ENCODE measurements at regions not wholly inside any gene's neighbourhood (a gene's known extent, or its start where the extent isn't known, plus 50 kb on each side); places are given as distances from the start of the nearest gene placed in this dataset.

- TF ChIP-seq RFX5 (IDR thresholded peaks at IDR 0.05): no peak
- TF ChIP-seq RNF2 (IDR thresholded peaks at IDR 0.05; ENCODE audit: borderline replicate concordance, low read depth): no peak
- TF ChIP-seq, protein P1, sequence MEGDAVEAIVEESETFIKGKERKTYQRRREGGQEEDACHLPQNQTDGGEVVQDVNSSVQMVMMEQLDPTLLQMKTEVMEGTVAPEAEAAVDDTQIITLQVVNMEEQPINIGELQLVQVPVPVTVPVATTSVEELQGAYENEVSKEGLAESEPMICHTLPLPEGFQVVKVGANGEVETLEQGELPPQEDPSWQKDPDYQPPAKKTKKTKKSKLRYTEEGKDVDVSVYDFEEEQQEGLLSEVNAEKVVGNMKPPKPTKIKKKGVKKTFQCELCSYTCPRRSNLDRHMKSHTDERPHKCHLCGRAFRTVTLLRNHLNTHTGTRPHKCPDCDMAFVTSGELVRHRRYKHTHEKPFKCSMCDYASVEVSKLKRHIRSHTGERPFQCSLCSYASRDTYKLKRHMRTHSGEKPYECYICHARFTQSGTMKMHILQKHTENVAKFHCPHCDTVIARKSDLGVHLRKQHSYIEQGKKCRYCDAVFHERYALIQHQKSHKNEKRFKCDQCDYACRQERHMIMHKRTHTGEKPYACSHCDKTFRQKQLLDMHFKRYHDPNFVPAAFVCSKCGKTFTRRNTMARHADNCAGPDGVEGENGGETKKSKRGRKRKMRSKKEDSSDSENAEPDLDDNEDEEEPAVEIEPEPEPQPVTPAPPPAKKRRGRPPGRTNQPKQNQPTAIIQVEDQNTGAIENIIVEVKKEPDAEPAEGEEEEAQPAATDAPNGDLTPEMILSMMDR (IDR thresholded peaks at IDR 0.05): no peak
- TF ChIP-seq MAFK (IDR thresholded peaks at IDR 0.05; ENCODE audit: partially characterized antibody): peak; percentile 97
- no peak for TF ChIP-seq EP300 (IDR thresholded peaks at IDR 0.05)
- TF ChIP-seq ZC3H11A (IDR thresholded peaks at IDR 0.05): no peak
Measured at GRCh38 chr2:235170016-235170415, 218.2 kb downstream of the SH3BP4 start.
